Astrocyte (in vitro differentiated cells and primary cell): ENCODE measurements at regions not wholly inside any gene's neighbourhood (a gene's known extent, or its start where the extent isn't known, plus 50 kb on each side); places are given as distances from the start of the nearest gene placed in this dataset.

ENCODE experiments used
- CTCF ChIP-seq: IDR thresholded peaks from 2 replicates; pipeline ENCODE4 v1.5.1; 2011; ENCODE audit warnings: low read depth, mild to moderate bottlenecking, inconsistent platforms, low read length, moderate library complexity; ENCODE audit not compliant: insufficient read depth
- EZH2 ChIP-seq: IDR thresholded peaks from 2 replicates; pipeline ENCODE4 v1.6.1; 2012; ENCODE audit warnings: mild to moderate bottlenecking, low read length, inconsistent platforms; ENCODE audit not compliant: insufficient read depth

GRCh38 chr5:163687414-163687813 lies 182.0 kb downstream of the MAT2B start:
- no peak for TF ChIP-seq CTCF
- TF ChIP-seq EZH2, result no peak
